ENCODE measurements at regions not wholly inside any gene's neighbourhood (a gene's known extent, or its start where the extent isn't known, plus 50 kb on each side); places are given as distances from the start of the nearest gene placed in this dataset.

DNA sequence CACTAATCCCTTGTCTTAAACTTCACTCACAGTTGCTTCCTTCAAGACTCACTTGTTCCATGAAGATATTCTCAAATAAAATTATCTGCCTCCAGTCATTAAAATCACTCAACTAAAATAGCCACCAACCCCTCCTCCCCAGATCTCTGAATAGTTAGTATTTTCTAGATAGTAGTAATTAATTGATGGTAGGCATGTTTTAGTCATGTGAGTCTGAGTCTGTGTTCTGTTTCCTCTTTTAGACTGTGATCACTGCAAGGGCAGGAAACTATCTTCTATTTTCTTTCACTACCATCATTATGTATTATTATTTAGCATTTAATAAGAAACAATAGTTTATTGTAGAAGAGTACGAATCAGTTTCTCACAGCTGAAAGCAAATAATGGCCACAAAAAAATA lies 1080.5 kb downstream of the IGSF11 start:
- TF ChIP-seq, protein P1, sequence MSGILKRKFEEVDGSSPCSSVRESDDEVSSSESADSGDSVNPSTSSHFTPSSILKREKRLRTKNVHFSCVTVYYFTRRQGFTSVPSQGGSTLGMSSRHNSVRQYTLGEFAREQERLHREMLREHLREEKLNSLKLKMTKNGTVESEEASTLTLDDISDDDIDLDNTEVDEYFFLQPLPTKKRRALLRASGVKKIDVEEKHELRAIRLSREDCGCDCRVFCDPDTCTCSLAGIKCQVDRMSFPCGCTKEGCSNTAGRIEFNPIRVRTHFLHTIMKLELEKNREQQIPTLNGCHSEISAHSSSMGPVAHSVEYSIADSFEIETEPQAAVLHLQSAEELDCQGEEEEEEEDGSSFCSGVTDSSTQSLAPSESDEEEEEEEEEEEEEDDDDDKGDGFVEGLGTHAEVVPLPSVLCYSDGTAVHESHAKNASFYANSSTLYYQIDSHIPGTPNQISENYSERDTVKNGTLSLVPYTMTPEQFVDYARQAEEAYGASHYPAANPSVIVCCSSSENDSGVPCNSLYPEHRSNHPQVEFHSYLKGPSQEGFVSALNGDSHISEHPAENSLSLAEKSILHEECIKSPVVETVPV (CRISPR knock-in tag; IDR thresholded peaks at IDR 0.05): no peak
- TF ChIP-seq ZNF70 (CRISPR knock-in tag; IDR thresholded peaks at IDR 0.05): no peak
- TF ChIP-seq PPARA (CRISPR knock-in tag; IDR thresholded peaks at IDR 0.05; ENCODE audit: borderline replicate concordance): no peak
- TF ChIP-seq ARNTL (CRISPR knock-in tag; IDR thresholded peaks at IDR 0.05; ENCODE audit: borderline replicate concordance, low read depth): no peak
- peak; percentile 43 for TF ChIP-seq ISL1 (CRISPR knock-in tag; IDR thresholded peaks at IDR 0.05)
- TF ChIP-seq, protein P2, sequence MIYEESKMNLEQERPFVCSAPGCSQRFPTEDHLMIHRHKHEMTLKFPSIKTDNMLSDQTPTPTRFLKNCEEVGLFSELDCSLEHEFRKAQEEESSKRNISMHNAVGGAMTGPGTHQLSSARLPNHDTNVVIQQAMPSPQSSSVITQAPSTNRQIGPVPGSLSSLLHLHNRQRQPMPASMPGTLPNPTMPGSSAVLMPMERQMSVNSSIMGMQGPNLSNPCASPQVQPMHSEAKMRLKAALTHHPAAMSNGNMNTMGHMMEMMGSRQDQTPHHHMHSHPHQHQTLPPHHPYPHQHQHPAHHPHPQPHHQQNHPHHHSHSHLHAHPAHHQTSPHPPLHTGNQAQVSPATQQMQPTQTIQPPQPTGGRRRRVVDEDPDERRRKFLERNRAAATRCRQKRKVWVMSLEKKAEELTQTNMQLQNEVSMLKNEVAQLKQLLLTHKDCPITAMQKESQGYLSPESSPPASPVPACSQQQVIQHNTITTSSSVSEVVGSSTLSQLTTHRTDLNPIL (CRISPR knock-in tag; IDR thresholded peaks at IDR 0.05; ENCODE audit: low read depth): no peak
- no peak for ATAC-seq

DNA sequence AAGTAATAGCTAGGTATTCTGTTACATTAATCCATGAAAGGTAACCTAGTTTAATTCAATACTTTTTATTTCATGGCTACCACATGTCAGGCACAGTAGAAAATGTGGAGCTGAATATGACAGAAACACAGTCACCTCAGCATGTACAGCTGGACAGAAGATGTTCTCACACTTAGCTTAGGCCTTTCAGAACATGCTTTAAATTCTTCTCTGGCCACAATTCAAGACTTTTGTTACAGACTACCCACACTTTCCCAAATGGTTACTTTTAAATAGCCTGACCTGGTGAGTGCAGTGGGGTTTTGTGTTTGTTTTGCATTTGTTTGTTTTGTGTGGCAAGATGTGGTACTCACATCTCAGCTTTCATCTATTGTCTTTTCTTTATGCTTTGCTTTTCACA lies 1079.5 kb downstream of the IGSF11 start:
- ATAC-seq: no peak
- no peak for TF ChIP-seq ZC3H10 (CRISPR knock-in tag; IDR thresholded peaks at IDR 0.05)
- no peak for TF ChIP-seq ZNF70 (CRISPR knock-in tag; IDR thresholded peaks at IDR 0.05)
- TF ChIP-seq ZFP3 (CRISPR knock-in tag; IDR thresholded peaks at IDR 0.05): no peak

DNA sequence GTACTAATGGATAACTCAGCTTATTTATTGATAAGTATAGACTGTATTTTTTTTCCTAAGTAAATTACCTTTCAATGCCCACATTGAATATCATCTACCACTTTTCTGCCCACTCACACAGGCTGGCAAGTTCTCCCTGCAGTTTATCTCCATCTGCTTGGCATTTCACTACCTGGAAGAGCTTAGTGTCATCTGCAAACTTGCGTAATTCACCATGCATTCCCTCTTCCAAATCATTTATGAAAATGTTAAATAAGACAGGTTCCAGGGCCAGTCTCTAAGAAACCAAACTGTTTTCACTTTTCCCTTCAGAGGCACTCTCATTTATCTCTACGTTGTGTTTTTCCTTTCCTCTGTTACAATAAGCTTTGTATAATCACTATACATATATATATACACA lies 1076.6 kb downstream of the IGSF11 start:
- TF ChIP-seq OSR1 (CRISPR knock-in tag; IDR thresholded peaks at IDR 0.05) (no peak), ISL1 (CRISPR knock-in tag; IDR thresholded peaks at IDR 0.05) (peak; percentile 44)
- TF ChIP-seq, protein P2 (CRISPR knock-in tag; IDR thresholded peaks at IDR 0.05; ENCODE audit: low read depth): no peak
- ATAC-seq: no peak

DNA sequence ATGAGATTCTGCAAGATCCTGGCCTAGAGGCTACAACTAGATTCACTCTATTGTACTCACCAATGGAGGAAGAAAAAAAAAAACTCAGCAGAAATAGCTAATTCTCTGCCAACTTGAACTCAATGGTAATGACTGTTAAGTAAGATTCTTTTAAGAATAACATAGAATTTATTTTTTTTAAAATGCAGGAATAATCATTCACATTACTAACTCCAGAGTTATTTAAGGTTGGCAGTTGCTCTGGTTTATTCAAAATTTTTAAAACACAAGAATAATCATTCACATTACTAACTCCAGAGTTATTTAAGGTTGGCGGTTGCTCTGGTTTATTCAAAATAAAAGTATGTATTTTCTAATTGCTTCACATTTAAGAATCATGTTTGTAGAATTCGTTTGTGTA lies 1071.9 kb downstream of the IGSF11 start:
- TF ChIP-seq ZNF565 (CRISPR knock-in tag; conservative IDR thresholded peaks at IDR 0.05; ENCODE audit: low read depth): no peak
- TF ChIP-seq, protein P2 (CRISPR knock-in tag; IDR thresholded peaks at IDR 0.05; ENCODE audit: low read depth): no peak
- TF ChIP-seq SNAI2 (CRISPR knock-in tag; IDR thresholded peaks at IDR 0.05): no peak
- no peak for TF ChIP-seq TOX (CRISPR knock-in tag; IDR thresholded peaks at IDR 0.05; ENCODE audit: borderline replicate concordance)
- TF ChIP-seq, protein P3, sequence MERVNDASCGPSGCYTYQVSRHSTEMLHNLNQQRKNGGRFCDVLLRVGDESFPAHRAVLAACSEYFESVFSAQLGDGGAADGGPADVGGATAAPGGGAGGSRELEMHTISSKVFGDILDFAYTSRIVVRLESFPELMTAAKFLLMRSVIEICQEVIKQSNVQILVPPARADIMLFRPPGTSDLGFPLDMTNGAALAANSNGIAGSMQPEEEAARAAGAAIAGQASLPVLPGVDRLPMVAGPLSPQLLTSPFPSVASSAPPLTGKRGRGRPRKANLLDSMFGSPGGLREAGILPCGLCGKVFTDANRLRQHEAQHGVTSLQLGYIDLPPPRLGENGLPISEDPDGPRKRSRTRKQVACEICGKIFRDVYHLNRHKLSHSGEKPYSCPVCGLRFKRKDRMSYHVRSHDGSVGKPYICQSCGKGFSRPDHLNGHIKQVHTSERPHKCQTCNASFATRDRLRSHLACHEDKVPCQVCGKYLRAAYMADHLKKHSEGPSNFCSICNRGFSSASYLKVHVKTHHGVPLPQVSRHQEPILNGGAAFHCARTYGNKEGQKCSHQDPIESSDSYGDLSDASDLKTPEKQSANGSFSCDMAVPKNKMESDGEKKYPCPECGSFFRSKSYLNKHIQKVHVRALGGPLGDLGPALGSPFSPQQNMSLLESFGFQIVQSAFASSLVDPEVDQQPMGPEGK (CRISPR knock-in tag; IDR thresholded peaks at IDR 0.05; ENCODE audit: borderline replicate concordance): no peak
- no peak for TF ChIP-seq BACH2 (CRISPR knock-in tag; IDR thresholded peaks at IDR 0.05; ENCODE audit: borderline replicate concordance)
- TF ChIP-seq ISL1 (CRISPR knock-in tag; IDR thresholded peaks at IDR 0.05): peak; percentile 37
- TF ChIP-seq ZFP30 (CRISPR knock-in tag; IDR thresholded peaks at IDR 0.05): no peak
- TF ChIP-seq, protein P1 (CRISPR knock-in tag; IDR thresholded peaks at IDR 0.05): no peak
- 0 out of 3 replicates have a peak, but pooled peaks have one; percentile 26 for ATAC-seq

DNA sequence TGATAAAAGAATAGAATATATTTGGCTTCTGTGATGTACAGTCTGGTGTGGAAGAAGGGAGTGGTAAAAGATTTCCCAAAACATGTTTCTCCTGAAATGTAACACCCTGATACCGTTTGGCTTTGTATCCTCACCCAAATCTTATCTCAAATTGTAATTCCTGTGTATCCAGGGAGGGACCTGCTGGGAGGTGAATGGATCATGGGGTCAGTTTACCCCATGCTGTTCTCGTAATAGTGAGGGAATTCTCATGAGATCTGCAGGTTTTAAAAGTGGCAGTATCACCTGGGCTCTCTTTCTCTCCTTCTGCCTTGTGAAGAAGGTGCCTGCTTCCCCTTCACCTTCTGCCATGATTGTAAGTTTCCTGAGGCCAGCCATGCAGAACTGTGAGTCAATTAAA lies 1070.8 kb downstream of the IGSF11 start:
- no peak for ATAC-seq
- TF ChIP-seq ZFP30 (CRISPR knock-in tag; IDR thresholded peaks at IDR 0.05) (no peak), RARB (CRISPR knock-in tag; IDR thresholded peaks at IDR 0.05) (no peak), PPARA (CRISPR knock-in tag; IDR thresholded peaks at IDR 0.05; ENCODE audit: borderline replicate concordance) (no peak), GLIS3 (CRISPR knock-in tag; IDR thresholded peaks at IDR 0.05) (no peak), ZNF70 (CRISPR knock-in tag; IDR thresholded peaks at IDR 0.05) (no peak), BACH2 (CRISPR knock-in tag; IDR thresholded peaks at IDR 0.05; ENCODE audit: borderline replicate concordance) (no peak), ZNF565 (CRISPR knock-in tag; conservative IDR thresholded peaks at IDR 0.05; ENCODE audit: low read depth) (no peak), SNAI2 (CRISPR knock-in tag; IDR thresholded peaks at IDR 0.05) (no peak), ESRRG (CRISPR knock-in tag; IDR thresholded peaks at IDR 0.05) (no peak), CSDC2 (CRISPR knock-in tag; IDR thresholded peaks at IDR 0.05) (no peak)
- TF ChIP-seq, protein P4, sequence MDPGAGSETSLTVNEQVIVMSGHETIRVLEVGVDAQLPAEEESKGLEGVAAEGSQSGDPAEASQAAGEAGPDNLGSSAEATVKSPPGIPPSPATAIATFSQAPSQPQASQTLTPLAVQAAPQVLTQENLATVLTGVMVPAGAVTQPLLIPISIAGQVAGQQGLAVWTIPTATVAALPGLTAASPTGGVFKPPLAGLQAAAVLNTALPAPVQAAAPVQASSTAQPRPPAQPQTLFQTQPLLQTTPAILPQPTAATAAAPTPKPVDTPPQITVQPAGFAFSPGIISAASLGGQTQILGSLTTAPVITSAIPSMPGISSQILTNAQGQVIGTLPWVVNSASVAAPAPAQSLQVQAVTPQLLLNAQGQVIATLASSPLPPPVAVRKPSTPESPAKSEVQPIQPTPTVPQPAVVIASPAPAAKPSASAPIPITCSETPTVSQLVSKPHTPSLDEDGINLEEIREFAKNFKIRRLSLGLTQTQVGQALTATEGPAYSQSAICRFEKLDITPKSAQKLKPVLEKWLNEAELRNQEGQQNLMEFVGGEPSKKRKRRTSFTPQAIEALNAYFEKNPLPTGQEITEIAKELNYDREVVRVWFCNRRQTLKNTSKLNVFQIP (CRISPR knock-in tag; IDR thresholded peaks at IDR 0.05; ENCODE audit: borderline replicate concordance, low read depth): no peak
- TF ChIP-seq, protein P1 (CRISPR knock-in tag; IDR thresholded peaks at IDR 0.05): no peak
- TF ChIP-seq, protein P2 (CRISPR knock-in tag; IDR thresholded peaks at IDR 0.05; ENCODE audit: low read depth): no peak

All from SK-N-SH treated with all-trans-retinoic acid at 6 μM for 48 hours (cell line).